Activated CD4-positive, alpha-beta T cell treated with anti-CD3 and anti-CD28 coated beads for 36 hours (primary cell): ENCODE measurements at regions not wholly inside any gene's neighbourhood (a gene's known extent, or its start where the extent isn't known, plus 50 kb on each side); places are given as distances from the start of the nearest gene placed in this dataset.

Experiments used
- ATAC-seq: fragments of 200-7000 bp; cut with Tn5 transposase; one replicate; pipeline ENCODE4 v1.10.0; 2021; ENCODE audit warnings: mild to moderate bottlenecking, moderate library complexity
- CTCF ChIA-PET: fragments of 350-600 bp; sonication (Branson Sonifier 250); formaldehyde crosslinking; loops from one replicate; lab custom pipeline; 2021; ENCODE audit warnings: antibody characterized with exemption; lab: Charles Lee
- POLR2A ChIA-PET: fragments of 350-600 bp; sonication (Branson Sonifier 250); formaldehyde crosslinking; loops from one replicate; lab custom pipeline; 2021; ENCODE audit warnings: antibody characterized with exemption, inconsistent platforms; lab: Charles Lee
- DNase-seq: peaks from one replicate; pipeline ENCODE4 v3.0.0-alpha.2; 2020
- H3K27ac Mint-ChIP-seq: one replicate; pipeline ENCODE4 v1.8.0; 2021; ENCODE audit warnings: mixed read lengths
- H3K27me3 Mint-ChIP-seq: one replicate; pipeline ENCODE4 v1.8.0; 2021; ENCODE audit warnings: mixed read lengths
- H3K36me3 Mint-ChIP-seq: one replicate; pipeline ENCODE4 v1.8.0; 2021; ENCODE audit warnings: low read depth, mixed read lengths
- H3K4me1 Mint-ChIP-seq: one replicate; pipeline ENCODE4 v1.8.0; 2021; ENCODE audit warnings: mixed read lengths
- H3K4me3 Mint-ChIP-seq: one replicate; pipeline ENCODE4 v1.8.0; 2021; ENCODE audit warnings: mild to moderate bottlenecking, moderate library complexity, mixed read lengths
- H3K9me3 Mint-ChIP-seq: one replicate; pipeline ENCODE4 v1.8.0; 2021; ENCODE audit warnings: low read depth, mixed read lengths
- intact Hi-C, 2 experiments: fragments of 100-400 bp; cut with DNase I in 1 of 2; cut with micrococcal nuclease in 1 of 2; formaldehyde crosslinking; loops; one replicate each; pipeline versions ENCODE4 v1.14.2 to v1.15.1; 2022 to 2024; cut with DNase I, micrococcal nuclease

DNA sequence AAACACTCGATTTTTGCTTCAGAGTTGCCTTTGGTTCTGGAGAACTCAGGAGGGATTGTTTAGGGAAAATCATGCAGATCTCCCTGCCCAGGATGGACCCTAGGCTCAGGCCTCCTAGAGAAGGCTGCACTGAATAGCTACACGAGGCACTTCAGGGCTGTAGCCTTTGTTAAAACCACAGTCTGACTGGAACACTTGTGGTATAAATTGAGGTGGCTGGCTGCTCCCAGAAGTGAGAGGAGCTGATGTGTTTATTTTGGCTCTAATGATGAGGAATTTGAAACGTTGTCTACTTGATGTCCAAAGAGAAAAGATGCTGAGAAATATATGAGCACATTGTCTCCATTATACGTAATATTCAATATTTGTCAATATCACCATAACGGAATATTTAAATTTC is 762.1 kb upstream of the ARGLU1 start:
- CTCF ChIA-PET, result no interaction called here
- POLR2A ChIA-PET, result no interaction called here
- DNase-seq (no peak), ATAC-seq (no peak)
- Mint-ChIP-seq H3K27me3 (no peaks in the 10 kb centered on the region), H3K4me3 (no peak overlapping the region), H3K36me3 (no peaks in the 10 kb centered on the region), H3K4me1 (no peaks in the 10 kb centered on the region), H3K9me3 (no peaks in the 10 kb centered on the region), H3K27ac (no peak overlapping the region)
- intact Hi-C loops, result no loop called here

- DNase-seq (no peak), ATAC-seq (no peak)
- ChIA-PET CTCF (no interaction called here), POLR2A (no interaction called here)
- Mint-ChIP-seq H3K4me1 (no peaks in the 10 kb centered on the region), H3K36me3 (no peaks in the 10 kb centered on the region), H3K27me3 (no peaks in the 10 kb centered on the region), H3K4me3 (no peak overlapping the region), H3K27ac (no peak overlapping the region), H3K9me3 (no peaks in the 10 kb centered on the region)
- intact Hi-C loops, result no loop called here
These were observed 756.7 kb upstream of the ARGLU1 start for GRCh38 chr13:107324416-107325204.

DNA sequence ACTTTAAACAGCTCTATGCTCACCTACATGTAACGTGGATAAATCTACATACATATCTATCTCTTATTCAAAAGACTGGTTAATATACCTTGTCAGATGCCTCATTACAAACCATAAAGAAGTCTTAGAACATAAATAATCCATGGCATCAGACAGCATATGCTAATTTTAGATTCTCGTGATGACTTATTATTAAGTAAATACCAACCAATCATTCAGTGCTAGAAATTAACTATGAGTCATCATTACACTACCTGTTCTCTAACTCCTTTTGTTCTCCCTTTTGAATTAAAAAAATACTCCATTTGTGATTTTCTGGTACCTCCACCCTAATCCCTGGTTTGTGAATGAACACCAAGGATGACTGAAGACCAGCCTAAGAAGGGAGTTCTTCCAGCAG is 754.3 kb upstream of the ARGLU1 start:
- ATAC-seq, result no peak
- H3K4me3 Mint-ChIP-seq, result no peak overlapping the region
- H3K4me1 Mint-ChIP-seq, result no peaks in the 10 kb centered on the region
- ChIA-PET POLR2A (no interaction called here), CTCF (no interaction called here)
- no peaks in the 10 kb centered on the region for H3K27me3 Mint-ChIP-seq
- no peak for DNase-seq
- no peaks in the 10 kb centered on the region for H3K9me3 Mint-ChIP-seq
- no peak overlapping the region for H3K27ac Mint-ChIP-seq
- intact Hi-C loops, result no loop called here
- no peaks in the 10 kb centered on the region for H3K36me3 Mint-ChIP-seq

GRCh38 chr13:107305178-107305577 is 737.2 kb upstream of the ARGLU1 start:
- DNase-seq (no peak), ATAC-seq (no peak)
- no peak overlapping the region for H3K27ac Mint-ChIP-seq
- H3K4me3 Mint-ChIP-seq, result no peak overlapping the region
- CTCF ChIA-PET, result no interaction called here
- H3K27me3 Mint-ChIP-seq, result no peaks in the 10 kb centered on the region
- H3K36me3 Mint-ChIP-seq, result no peaks in the 10 kb centered on the region
- POLR2A ChIA-PET, result no interaction called here
- intact Hi-C loops, result no loop called here
- H3K4me1 Mint-ChIP-seq, result no peaks in the 10 kb centered on the region
- H3K9me3 Mint-ChIP-seq, result peaks cover 2% of the 10 kb centered on the region

DNA sequence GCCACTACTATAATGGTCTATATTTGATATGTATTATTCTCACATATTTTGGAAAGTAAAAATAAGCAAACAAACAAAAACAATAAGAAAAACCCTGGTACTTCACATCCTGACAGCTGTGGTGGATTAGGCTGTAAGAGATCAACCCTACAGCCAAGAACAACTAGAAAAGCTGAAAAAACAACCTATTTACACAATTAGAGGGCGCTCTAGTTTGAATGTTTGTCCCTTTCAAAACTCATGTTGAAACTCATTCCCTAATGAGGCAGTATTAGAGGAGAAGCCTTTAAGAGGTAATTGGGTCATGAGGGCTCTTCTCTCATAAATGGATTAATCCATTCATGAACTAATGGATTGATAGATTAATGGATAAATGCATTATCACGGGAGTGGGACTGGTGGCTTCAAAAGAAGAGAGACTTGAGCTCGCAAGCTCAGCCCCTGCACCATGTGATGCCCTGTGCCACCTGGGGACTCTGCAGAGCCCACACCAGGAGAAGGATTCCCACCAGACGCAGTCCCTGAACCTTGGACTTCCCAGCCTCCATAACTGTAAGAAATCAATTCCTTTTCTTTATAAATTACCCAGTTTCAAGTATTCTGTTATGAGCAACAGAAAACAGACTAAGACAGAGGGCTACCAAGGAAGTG is 733.9 kb upstream of the ARGLU1 start:
- POLR2A ChIA-PET, result no interaction called here
- CTCF ChIA-PET, result no interaction called here
- ATAC-seq (no peak), DNase-seq (no peak)
- intact Hi-C loops, result no loop called here
- Mint-ChIP-seq H3K27me3 (no peaks in the 10 kb centered on the region), H3K36me3 (no peaks in the 10 kb centered on the region), H3K4me3 (no peak overlapping the region), H3K4me1 (no peaks in the 10 kb centered on the region), H3K9me3 (no peaks in the 10 kb centered on the region), H3K27ac (no peak overlapping the region)

GRCh38 chr13:107299717-107300116 is 731.8 kb upstream of the ARGLU1 start:
- Mint-ChIP-seq H3K27me3 (no peaks in the 10 kb centered on the region), H3K4me3 (no peak overlapping the region), H3K36me3 (no peaks in the 10 kb centered on the region), H3K27ac (no peak overlapping the region), H3K4me1 (no peaks in the 10 kb centered on the region), H3K9me3 (no peaks in the 10 kb centered on the region)
- no peak for ATAC-seq
- DNase-seq, result no peak
- ChIA-PET CTCF (no interaction called here), POLR2A (no interaction called here)
- intact Hi-C loops, result no loop called here

DNA sequence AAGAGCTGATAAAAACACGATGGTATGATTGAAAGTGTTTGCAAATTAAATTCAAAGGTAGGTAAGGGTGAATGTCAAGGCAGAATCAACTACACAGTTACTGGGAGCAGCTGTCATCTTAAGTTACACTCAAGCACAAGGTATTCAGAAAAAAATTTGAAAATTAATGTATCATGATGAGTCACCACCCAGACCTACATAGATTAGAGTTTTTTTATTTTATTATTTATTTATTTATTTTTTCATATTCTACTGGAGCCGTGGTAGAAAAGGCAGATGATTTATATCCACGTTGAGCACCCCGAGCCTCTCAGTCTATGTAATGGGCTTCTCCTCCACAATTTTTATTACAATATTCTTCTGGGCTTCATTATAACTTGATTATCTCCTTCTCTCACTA is 728.9 kb upstream of the ARGLU1 start:
- Mint-ChIP-seq H3K4me3 (no peak overlapping the region), H3K36me3 (no peaks in the 10 kb centered on the region), H3K27ac (no peak overlapping the region), H3K4me1 (no peaks in the 10 kb centered on the region), H3K27me3 (no peaks in the 10 kb centered on the region), H3K9me3 (peaks cover 1% of the 10 kb centered on the region)
- DNase-seq, result no peak
- ATAC-seq, result no peak
- intact Hi-C loops, result no loop called here
- ChIA-PET POLR2A (no interaction called here), CTCF (interaction anchor here (0.7 kb wide), 1 partner anchor 737 kb away, joined by 3 read pairs; no protein-coding TSS in a partner anchor)

DNA sequence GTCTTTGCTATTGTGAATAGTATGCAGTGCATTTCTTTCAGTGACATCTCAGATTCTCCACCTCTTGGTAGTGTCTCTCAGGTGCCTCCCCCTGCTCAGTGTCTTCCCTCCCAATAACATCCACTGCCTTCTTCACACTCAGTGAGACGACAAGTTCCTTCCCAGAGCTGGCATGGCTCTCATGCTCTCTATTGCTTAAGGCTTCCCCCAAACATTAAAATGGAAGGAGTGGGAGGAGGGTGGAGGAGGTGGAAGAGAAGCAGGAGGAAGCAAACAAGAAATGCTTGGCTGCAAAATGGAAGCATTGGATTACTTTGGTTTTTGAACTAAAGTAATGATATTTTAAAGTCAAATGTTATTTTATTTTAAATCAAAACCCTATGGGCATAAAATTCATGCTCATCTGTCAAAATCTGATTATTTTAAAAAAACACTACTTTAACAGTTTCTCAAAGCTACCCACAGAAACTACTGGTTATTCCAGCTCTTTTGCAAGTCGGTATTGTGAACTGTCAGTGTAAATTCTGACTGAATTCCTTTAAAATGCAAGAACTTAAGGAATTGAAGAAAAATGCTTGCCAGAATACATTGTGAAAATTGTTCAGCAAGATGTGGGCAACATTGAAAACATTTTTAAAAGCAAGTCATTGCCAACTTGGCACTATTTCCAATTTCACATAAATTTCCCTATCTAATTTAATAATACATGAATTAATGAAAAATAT is 727.6 kb upstream of the ARGLU1 start:
- H3K9me3 Mint-ChIP-seq, result peaks cover 1% of the 10 kb centered on the region
- intact Hi-C loops, result no loop called here
- CTCF ChIA-PET, result interaction anchor here (0.6 kb wide), 1 partner anchor 860 kb away, joined by 3 read pairs; no protein-coding TSS in a partner anchor
- H3K36me3 Mint-ChIP-seq, result no peaks in the 10 kb centered on the region
- no peak for DNase-seq
- H3K4me3 Mint-ChIP-seq, result no peak overlapping the region
- POLR2A ChIA-PET, result interaction anchor here (0.5 kb wide), 1 partner anchor 1011 kb away, joined by 4 read pairs; no protein-coding TSS in a partner anchor
- no peaks in the 10 kb centered on the region for H3K4me1 Mint-ChIP-seq
- no peak for ATAC-seq
- no peaks in the 10 kb centered on the region for H3K27me3 Mint-ChIP-seq
- no peak overlapping the region for H3K27ac Mint-ChIP-seq

GRCh38 chr13:107293924-107294323 is 726.0 kb upstream of the ARGLU1 start:
- POLR2A ChIA-PET, result no interaction called here
- no peaks in the 10 kb centered on the region for H3K36me3 Mint-ChIP-seq
- CTCF ChIA-PET, result interaction anchor here (0.5 to 1.3 kb wide), 2 partner anchors 54 to 89 kb away, joined by 3 read pairs; no protein-coding TSS in a partner anchor
- no peak for DNase-seq
- H3K4me1 Mint-ChIP-seq, result no peaks in the 10 kb centered on the region
- H3K27ac Mint-ChIP-seq, result no peak overlapping the region
- H3K27me3 Mint-ChIP-seq, result no peaks in the 10 kb centered on the region
- no peak overlapping the region for H3K4me3 Mint-ChIP-seq
- ATAC-seq, result no peak
- peaks cover 1% of the 10 kb centered on the region for H3K9me3 Mint-ChIP-seq
- intact Hi-C loops, result no loop called here

DNA sequence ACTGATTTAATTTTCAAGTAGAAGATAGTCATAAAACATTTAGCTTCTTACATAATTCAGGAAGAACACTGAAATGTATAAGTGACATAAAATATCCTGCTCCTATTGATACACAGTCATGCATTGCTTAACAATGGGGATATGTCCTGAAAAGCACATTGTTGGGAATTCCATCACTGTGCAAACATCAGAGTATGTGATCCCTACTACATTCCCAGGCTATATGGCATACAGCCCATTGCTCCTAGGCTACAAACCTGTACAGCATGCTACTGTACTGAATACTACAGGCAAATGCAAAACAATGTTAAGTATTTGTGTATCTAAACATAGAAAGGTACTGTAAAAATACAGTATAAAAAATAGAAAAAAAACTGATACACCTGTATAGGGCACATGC is 723.9 kb upstream of the ARGLU1 start:
- H3K9me3 Mint-ChIP-seq, result peaks cover 1% of the 10 kb centered on the region
- ChIA-PET CTCF (interaction anchor here (0.6 kb wide), 1 partner anchor 86 kb away, joined by 3 read pairs; no protein-coding TSS in a partner anchor), POLR2A (interaction anchor here (0.6 kb wide), 1 partner anchor 527 kb away, joined by 3 read pairs; no protein-coding TSS in a partner anchor)
- no peaks in the 10 kb centered on the region for H3K27me3 Mint-ChIP-seq
- intact Hi-C loops, result no loop called here
- H3K4me1 Mint-ChIP-seq, result no peaks in the 10 kb centered on the region
- no peak overlapping the region for H3K4me3 Mint-ChIP-seq
- H3K27ac Mint-ChIP-seq, result no peak overlapping the region
- H3K36me3 Mint-ChIP-seq, result no peaks in the 10 kb centered on the region
- ATAC-seq (no peak), DNase-seq (no peak)

GRCh38 chr13:107289540-107289939 is 721.6 kb upstream of the ARGLU1 start:
- POLR2A ChIA-PET, result no interaction called here
- CTCF ChIA-PET, result no interaction called here
- Mint-ChIP-seq H3K4me3 (no peak overlapping the region), H3K27ac (no peak overlapping the region), H3K27me3 (no peaks in the 10 kb centered on the region), H3K4me1 (no peaks in the 10 kb centered on the region), H3K36me3 (no peaks in the 10 kb centered on the region), H3K9me3 (peaks cover 1% of the 10 kb centered on the region)
- ATAC-seq, result no peak
- intact Hi-C loops, result no loop called here
- DNase-seq, result no peak
